AG08396 (cell line): ENCODE measurements at regions not wholly inside any gene's neighbourhood (a gene's known extent, or its start where the extent isn't known, plus 50 kb on each side); places are given as distances from the start of the nearest gene placed in this dataset.
A peak's percentile ranks its signal among the peaks of the same experiment; 100 is the strongest.

Experiments
- DNase-seq: peaks from one replicate; pipeline ENCODE4 v3.0.0; 2012; ENCODE audit warnings: low spot score, mixed read lengths

DNA sequence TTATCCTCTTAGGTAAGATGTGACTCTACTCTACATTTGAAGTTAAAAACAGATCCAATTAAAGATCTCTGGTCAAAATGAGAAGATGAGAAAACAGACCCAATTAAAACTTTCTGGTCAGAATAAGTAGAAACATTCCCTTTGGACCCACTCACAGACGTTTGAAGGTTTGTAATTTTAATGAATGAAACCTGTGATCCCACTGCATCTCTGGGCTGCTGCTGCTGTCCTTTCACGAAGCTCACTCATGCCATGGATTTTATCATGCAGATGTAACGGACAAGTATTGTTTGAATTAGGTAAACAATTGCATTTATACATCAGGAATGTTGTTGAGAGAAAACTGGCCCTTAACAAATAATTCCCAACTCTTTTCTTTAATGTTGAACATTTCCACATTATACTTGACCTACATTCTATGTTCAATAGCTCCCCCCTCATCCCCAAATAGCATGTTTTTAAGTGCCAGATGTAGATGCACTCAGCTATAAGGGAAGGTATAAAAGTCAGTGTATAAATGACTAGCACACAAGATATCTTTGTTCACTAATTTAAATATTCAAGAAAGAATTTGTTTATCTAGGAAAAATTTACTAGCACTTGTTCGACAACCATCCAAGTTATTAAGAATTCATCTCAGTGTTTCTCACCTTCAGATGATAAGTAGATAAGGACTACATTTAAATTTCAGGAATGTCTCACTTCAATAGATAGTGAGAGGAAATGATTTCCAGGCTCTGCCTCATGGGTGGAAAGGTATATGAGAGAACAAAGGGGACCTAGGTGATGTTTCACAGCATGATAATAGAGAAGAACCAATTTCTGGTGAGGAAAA is 202.3 kb upstream of the LMNTD1 start:
- no peak for DNase-seq

DNA sequence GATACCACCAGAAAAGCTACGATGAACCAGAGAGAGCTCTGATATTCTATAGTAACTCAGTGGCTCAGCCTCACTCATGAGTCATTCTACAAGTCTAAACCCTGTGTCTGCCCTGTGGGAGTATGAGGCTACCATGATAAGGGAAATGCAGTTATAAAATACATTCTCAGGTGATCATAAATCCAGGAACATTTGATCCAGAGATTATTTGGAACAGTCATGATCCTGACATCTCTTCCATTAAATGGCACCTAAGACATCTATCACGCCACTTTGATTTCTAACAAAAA is 202.6 kb upstream of the RASSF8 start:
- no peak for DNase-seq

GRCh38 chr12:25757037-25757665 is 201.3 kb upstream of the RASSF8 start:
- no peak for DNase-seq

- no peak for DNase-seq
Observed at GRCh38 chr12:25759752-25760151, 198.7 kb upstream of the RASSF8 start.

DNA sequence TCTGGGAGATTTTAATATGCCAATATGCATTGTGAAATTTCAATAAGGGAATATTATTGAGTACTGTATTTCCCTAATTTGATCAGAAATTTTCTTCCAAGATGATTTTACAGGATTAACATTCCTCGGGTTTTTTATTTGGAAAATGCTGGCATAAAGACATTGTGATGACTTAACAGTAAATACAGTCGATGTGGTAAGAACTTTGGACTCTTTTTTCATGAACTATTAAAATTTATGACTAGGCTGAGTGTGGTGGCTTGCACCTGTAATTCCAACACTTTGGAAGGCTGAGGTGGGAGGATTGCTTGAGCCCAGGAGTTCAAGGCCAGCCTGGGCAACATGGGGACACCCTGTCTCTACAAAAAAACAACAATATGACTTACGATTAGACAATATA is 197.1 kb upstream of the RASSF8 start:
- no peak for DNase-seq

GRCh38 chr12:25764409-25764808 is 194.1 kb upstream of the RASSF8 start:
- DNase-seq, result no peak

DNA sequence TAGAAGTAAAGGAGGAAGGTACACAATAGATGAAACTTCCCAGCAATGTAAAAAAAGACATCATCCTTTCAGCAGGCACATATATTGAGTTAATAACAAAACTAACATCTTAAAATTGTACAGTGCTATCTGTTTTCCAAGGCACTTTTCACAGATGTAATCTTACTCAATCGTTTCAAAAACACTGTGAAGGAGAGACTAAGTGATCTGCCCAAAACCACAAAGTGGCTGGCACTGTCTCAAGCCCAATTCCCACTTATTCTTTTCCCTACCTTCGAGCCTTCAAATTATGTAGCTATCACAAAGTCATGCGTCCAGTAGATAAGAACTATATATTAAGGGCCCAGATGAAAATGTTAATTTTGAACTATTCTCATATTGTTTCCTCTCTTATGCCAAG is 193.6 kb upstream of the RASSF8 start:
- DNase-seq, result no peak

GRCh38 chr12:25767606-25768005 is 190.9 kb upstream of the RASSF8 start:
- DNase-seq, result no peak

DNA sequence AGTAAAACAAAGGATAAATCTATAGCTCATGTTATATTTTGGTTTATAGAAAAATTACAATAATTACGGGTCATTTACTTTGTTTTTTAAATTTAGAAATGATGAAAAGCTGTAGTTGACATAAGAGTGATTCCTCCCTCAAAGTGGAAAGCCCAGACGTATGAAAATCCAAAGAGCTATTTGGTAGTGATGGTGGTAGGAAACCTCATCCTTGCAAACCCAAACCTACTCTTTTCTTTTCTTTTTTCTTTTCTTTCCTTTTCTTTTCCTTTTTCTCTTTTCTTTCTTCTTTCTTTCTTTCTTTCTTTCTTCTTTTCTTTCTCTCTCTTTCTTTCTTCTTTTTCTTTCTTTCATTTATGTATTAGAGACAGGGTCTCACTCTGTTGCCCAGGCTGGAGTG is 190.3 kb upstream of the RASSF8 start:
- no peak for DNase-seq

DNA sequence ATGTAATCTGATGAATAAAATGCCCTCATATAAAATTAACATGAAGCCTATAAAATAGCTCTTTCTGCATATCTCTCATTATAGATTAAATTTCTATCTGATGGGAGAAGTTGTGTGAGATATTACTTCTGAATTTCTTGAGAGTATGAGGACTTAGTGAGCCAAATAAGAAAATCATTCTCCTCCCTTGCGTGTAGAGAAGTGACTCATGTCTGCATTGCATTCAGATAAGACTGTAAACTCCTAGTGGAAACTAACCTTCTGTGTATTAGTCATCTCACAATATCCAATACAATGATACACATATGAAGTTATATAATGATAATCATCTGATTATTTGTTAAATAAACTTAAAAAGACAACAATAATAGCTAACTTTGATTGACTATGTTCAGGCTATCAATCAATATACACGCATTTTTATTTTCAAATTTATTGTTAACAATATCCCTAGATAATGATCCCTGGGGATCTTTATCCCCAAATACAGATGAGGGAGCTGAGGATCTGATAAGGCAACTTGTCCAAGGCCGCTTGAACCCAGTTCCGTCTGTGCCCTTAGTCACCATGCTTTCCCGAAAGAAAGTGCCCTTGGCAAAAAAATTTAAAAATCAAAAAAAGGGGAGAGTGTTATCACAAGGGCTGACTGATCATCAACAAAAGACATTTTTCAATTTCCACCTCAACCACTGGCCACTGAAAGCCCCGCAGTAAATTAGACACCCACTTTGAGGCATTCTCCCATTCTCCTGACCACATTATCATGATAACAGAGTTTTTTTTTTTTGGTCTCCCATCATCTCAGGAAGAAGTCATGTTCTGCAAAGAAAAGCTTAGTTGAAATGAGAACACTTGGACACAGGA is 189.2 kb upstream of the RASSF8 start:
- DNase-seq, result peak; percentile 53

DNA sequence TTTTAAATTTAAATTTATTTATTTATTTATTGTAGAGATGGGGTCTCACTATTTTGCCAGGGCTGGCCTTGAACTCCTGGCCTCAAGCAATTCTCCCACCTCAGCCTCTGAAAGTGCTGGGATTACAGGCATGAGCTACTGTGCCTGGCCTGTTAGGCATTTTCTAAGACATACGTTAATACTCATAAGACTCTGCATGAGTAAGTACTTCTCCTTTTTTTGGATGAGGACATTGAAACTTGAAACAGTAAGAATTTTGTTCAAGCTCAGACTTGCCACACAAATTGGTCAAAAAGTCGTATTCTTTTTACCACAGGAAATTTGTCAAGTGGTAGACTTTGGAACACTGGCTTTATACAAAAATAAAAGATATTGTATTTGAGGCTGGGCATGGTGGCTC is 187.4 kb upstream of the RASSF8 start:
- no peak for DNase-seq

DNA sequence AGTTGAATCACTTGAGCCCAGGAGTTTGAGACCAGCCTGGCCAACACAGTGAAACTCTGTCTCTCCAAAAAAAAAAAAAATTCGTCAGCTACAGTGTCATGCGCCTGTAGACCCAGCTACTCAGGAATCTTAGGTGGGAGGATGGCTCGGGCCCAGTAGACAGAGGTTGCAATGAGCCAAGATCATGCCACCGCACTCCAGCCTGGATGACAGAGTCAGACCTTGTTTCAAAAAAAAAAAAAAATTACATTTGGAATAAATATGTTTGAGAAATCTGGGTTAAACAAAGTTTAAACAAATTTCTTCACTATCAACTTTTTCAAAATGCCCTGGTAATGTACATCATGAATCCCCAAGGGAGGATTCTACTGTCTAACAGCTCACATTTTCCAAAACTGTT is 187.0 kb upstream of the RASSF8 start:
- no peak for DNase-seq

- DNase-seq, result no peak
Observed at GRCh38 chr12:25775968-25776367, 182.5 kb upstream of the RASSF8 start.

- DNase-seq, result no peak
Observed at GRCh38 chr12:25780771-25781170, 177.7 kb upstream of the RASSF8 start.

DNA sequence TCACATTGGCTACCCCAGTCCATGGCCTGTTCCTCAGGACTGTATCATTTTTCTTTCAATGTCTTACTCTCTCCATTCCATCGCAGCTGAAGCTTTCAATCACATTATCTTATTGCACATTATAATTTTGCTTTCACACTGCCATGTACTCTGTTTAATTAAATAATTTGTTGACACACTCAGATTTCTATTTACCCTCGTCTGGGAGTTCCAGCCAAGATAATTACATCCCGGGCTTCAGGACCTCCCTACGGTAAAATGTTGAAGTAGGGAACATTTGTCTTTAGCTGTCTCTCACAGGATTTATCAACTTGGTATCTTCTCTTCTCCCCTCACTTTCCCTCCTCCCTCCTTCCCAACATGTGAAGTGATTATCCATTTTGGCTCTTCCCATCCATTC is 177.2 kb upstream of the RASSF8 start:
- no peak for DNase-seq

- DNase-seq, result no peak
Observed at GRCh38 chr12:25783566-25783965, 174.9 kb upstream of the RASSF8 start.

- no peak for DNase-seq
Observed at GRCh38 chr12:25784669-25785068, 173.8 kb upstream of the RASSF8 start.

- DNase-seq, result no peak
Observed at GRCh38 chr12:25785134-25785533, 173.3 kb upstream of the RASSF8 start.

DNA sequence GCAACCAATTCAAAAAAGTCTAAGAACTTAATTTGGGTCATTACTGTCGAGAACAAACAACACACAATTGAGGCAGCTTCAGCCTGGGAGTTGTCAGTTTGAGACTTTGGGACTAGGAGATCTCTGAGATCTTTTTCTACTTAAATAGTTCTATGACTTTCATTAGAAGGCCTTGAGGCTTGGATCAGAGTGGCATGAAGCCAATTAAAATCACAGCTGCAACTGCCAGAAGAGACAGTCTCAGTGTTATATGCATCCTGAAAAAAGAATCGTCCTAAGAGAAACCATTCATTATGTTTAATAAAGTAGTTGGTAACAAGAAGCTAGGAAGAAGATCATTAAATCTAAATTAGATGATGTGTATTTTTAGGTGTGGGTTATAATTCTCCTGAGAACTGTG is 170.8 kb upstream of the RASSF8 start:
- no peak for DNase-seq

DNA sequence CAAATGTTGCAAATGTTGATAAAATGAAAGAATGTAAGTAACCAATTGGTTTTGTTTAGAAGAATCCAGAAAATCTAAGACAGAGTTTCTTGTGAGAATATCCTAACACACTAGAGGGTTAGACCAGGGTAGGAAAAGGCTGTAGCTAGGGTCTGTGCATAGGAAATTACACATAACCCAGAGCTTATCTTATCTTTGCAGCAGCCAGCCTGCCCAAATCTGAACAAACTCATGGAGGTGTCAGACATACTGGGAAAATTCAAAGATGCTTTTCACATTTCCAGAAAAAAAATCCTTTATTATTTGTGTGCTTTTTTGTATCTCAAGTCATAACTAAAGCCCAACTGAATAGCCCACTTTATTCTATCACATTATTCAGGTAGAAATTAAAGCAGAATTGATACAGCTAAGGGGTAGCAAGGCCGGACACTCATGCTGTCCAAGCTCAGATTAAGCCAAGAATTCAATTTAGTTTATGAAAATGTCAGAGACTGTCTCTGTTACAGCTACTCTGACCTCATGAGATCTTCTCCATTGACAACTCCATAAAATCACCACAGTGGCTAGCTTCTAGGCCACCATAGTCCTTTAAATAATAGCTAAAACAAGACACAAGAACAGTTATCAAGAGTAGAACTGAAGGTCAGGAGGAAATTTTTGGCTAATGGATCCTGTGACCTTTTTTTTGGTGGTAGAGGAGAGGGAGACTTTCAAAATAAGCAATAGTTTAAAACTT is 169.6 kb upstream of the RASSF8 start:
- DNase-seq, result no peak

DNA sequence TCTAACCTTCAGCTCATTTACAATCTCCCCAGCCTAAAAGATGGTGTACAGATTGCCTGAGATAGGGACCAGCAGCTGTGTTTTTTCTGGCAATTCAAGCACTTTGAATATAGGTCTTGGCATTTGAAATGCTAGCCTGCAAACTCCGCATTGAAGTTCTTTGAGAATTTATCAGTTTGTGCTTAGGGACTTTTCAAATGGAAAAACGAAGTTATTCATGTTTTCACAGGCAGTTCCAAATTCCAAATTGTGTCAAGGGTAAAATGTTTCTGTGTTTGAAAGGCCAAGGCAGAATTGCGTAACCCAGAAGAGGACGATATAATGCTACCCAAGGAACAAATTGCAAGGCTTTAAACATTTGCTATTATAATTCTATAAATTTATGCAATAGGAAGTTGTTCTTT is 168.9 kb upstream of the RASSF8 start:
- DNase-seq, result no peak

DNA sequence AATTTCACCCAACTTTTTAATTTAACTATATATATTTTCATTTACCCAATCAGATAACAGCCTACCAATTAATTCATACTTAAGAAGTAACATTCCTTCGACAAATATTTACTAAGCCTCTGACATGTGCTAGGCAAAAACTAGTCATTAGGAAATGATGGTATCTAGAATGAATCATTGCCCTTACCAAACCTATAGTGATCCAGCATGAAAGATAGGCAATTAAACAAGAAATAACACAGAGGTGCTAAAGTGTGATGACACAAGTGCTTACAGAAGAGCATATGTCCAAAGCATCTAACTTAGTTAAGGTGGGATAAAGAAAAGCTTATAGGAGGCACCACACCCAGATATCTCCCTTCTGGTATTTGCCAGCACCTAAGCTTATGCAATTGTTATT is 166.5 kb upstream of the RASSF8 start:
- no peak for DNase-seq
